ENCODE measurements at regions not wholly inside any gene's neighbourhood (a gene's known extent, or its start where the extent isn't known, plus 50 kb on each side); places are given as distances from the start of the nearest gene placed in this dataset.

- H4K20me1 ChIP-seq (ENCODE audit: insufficient read depth, low read length): no peaks in the 10 kb centered on the region
- no peaks in the 10 kb centered on the region for H3K9me3 ChIP-seq (ENCODE audit: insufficient read depth, low read length)
- TF ChIP-seq EZH2phosphoT487 (IDR thresholded peaks at IDR 0.05; ENCODE audit: low read depth): no peak
- no peak for TF ChIP-seq CTCF (IDR thresholded peaks at IDR 0.05; ENCODE audit: low read depth, low read length)
- no peak overlapping the region for H3K4me2 ChIP-seq (ENCODE audit: low read length)
- no peaks in the 10 kb centered on the region for H3K4me1 ChIP-seq (ENCODE audit: low read length)
- H3K79me2 ChIP-seq (ENCODE audit: low read length): no peaks in the 10 kb centered on the region
- no peaks in the 10 kb centered on the region for H3K36me3 ChIP-seq (replicated peaks; ENCODE audit: low read depth, low read length)
- no peaks in the 10 kb centered on the region for H3K27me3 ChIP-seq (ENCODE audit: low read depth, low read length)
- H3K4me3 ChIP-seq (ENCODE audit: low read length): no peak overlapping the region
- H3K27ac ChIP-seq (ENCODE audit: low read length): no peak overlapping the region
- no peak overlapping the region for H2AFZ ChIP-seq (ENCODE audit: low read depth, low read length)
- H3K9ac ChIP-seq (ENCODE audit: low read length): no peak overlapping the region
These were observed 460.0 kb upstream of the MYT1L start for GRCh38 chr2:2791031-2791430.

DNA sequence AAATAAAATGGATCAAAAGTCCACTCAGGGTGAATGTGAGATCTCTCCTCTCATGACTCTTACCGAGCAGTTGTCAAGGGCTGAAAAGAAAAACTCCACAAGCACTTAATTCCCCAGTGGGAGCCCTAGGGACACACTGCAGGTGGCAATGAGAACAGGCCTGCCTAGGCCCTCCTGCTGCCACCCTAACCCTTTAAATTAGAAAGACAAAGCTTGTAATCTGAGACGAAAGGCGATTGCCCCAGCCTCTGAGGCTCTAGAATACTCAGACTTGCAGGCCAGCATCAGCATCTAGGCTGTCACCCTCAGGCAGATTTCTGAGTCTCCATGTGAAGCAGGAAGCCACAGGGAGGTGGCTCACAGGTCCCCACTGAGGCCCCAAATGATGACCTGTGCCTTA, 457.0 kb upstream of the MYT1L start:
- Histone ChIP-seq H3K27ac (ENCODE audit: low read length) (no peak overlapping the region), H3K4me2 (ENCODE audit: low read length) (no peak overlapping the region), H3K79me2 (ENCODE audit: low read length) (no peaks in the 10 kb centered on the region), H2AFZ (ENCODE audit: low read depth, low read length) (no peak overlapping the region), H3K9ac (ENCODE audit: low read length) (no peak overlapping the region), H3K36me3 (replicated peaks; ENCODE audit: low read depth, low read length) (no peaks in the 10 kb centered on the region), H3K4me1 (ENCODE audit: low read length) (no peaks in the 10 kb centered on the region), H3K4me3 (ENCODE audit: low read length) (no peak overlapping the region), H3K9me3 (ENCODE audit: insufficient read depth, low read length) (no peaks in the 10 kb centered on the region), H4K20me1 (ENCODE audit: insufficient read depth, low read length) (no peaks in the 10 kb centered on the region), H3K27me3 (ENCODE audit: low read depth, low read length) (no peaks in the 10 kb centered on the region)
- TF ChIP-seq EZH2phosphoT487 (IDR thresholded peaks at IDR 0.05; ENCODE audit: low read depth): no peak
- no peak for TF ChIP-seq CTCF (IDR thresholded peaks at IDR 0.05; ENCODE audit: low read depth, low read length)

DNA sequence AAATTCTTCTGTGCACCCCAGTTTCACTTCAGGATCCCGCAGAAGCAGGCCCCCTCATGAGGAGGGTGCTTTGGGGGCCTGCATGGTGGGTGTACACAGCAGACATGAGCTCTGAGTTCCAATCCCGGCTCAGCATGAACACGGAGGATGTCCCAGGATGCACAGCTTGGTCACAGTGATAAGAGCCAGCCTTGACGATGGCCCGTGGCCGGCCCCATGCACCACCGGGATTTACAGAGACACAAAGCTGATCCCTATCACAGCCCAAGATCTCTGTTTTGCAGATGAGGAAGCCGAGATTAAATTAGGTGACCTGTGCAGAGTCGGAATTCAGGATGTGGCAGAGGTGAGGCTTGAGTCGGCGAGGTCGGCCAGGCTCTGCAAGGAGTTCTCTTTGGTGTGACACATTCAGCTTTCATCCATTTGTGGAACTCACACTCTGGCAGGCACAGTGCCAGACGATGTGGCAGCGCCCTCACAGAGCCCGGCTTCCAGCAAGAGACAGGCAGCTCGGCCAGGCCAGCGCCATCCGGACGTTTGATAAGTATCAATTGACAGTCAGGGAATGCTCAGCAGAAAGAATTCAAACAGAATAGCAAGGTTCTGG, 456.3 kb upstream of the MYT1L start:
- no peaks in the 10 kb centered on the region for H3K9me3 ChIP-seq (ENCODE audit: insufficient read depth, low read length)

GRCh38 chr2:2782007-2782406, 450.9 kb upstream of the MYT1L start:
- H3K4me1 ChIP-seq (ENCODE audit: low read length): no peaks in the 10 kb centered on the region
- no peak overlapping the region for H3K4me3 ChIP-seq (ENCODE audit: low read length)
- no peaks in the 10 kb centered on the region for H3K27me3 ChIP-seq (ENCODE audit: low read depth, low read length)
- no peaks in the 10 kb centered on the region for H3K36me3 ChIP-seq (replicated peaks; ENCODE audit: low read depth, low read length)
- H3K27ac ChIP-seq (ENCODE audit: low read length): no peak overlapping the region
- H3K9me3 ChIP-seq (ENCODE audit: insufficient read depth, low read length): no peaks in the 10 kb centered on the region
- H3K79me2 ChIP-seq (ENCODE audit: low read length): no peaks in the 10 kb centered on the region
- no peak overlapping the region for H3K4me2 ChIP-seq (ENCODE audit: low read length)
- no peak overlapping the region for H2AFZ ChIP-seq (ENCODE audit: low read depth, low read length)
- H3K9ac ChIP-seq (ENCODE audit: low read length): no peak overlapping the region
- no peaks in the 10 kb centered on the region for H4K20me1 ChIP-seq (ENCODE audit: insufficient read depth, low read length)
- TF ChIP-seq EZH2phosphoT487 (IDR thresholded peaks at IDR 0.05; ENCODE audit: low read depth) (no peak), CTCF (IDR thresholded peaks at IDR 0.05; ENCODE audit: low read depth, low read length) (no peak)

More for the DNA sequence above, 456.3 kb upstream of the MYT1L start:
- H3K4me1 ChIP-seq (ENCODE audit: low read length): no peaks in the 10 kb centered on the region
- TF ChIP-seq EZH2phosphoT487 (IDR thresholded peaks at IDR 0.05; ENCODE audit: low read depth) (no peak), CTCF (IDR thresholded peaks at IDR 0.05; ENCODE audit: low read depth, low read length) (no peak)
- H3K4me2 ChIP-seq (ENCODE audit: low read length): no peak overlapping the region
- no peaks in the 10 kb centered on the region for H4K20me1 ChIP-seq (ENCODE audit: insufficient read depth, low read length)
- no peak overlapping the region for H3K4me3 ChIP-seq (ENCODE audit: low read length)
- no peak overlapping the region for H3K27ac ChIP-seq (ENCODE audit: low read length)
- no peaks in the 10 kb centered on the region for H3K27me3 ChIP-seq (ENCODE audit: low read depth, low read length)
- no peaks in the 10 kb centered on the region for H3K36me3 ChIP-seq (replicated peaks; ENCODE audit: low read depth, low read length)
- H3K79me2 ChIP-seq (ENCODE audit: low read length): no peaks in the 10 kb centered on the region
- no peak overlapping the region for H3K9ac ChIP-seq (ENCODE audit: low read length)
- no peak overlapping the region for H2AFZ ChIP-seq (ENCODE audit: low read depth, low read length)
